LNCaP clone FGC (cell line): ENCODE measurements at regions not wholly inside any gene's neighbourhood (a gene's known extent, or its start where the extent isn't known, plus 50 kb on each side); places are given as distances from the start of the nearest gene placed in this dataset.

ENCODE experiments used
- DNase-seq: peaks from one replicate; pipeline ENCODE4 v3.0.0-alpha.2; 2011; ENCODE audit warnings: low read depth
- H3K4me3 ChIP-seq: 2 replicates; pipeline ENCODE4 v1.5.1; 2011; ENCODE audit warnings: mild to moderate bottlenecking, low read depth, low read length, control low read depth
- CTCF ChIP-seq: IDR thresholded peaks from 2 replicates; pipeline ENCODE4 v1.5.1; 2012; ENCODE audit warnings: mild to moderate bottlenecking; ENCODE audit not compliant: control insufficient read depth, insufficient read depth; ENCODE audit errors: extremely low read depth

- no peak overlapping the region for H3K4me3 ChIP-seq
- DNase-seq, result no peak
- TF ChIP-seq CTCF, result no peak
Observed at GRCh38 chr4:19531906-19532848, 719.5 kb upstream of the SLIT2 start.

GRCh38 chr4:19523964-19524363 lies 727.7 kb upstream of the SLIT2 start:
- TF ChIP-seq CTCF, result no peak
- no peak for DNase-seq

GRCh38 chr4:19522966-19523365 lies 728.7 kb upstream of the SLIT2 start:
- no peak for TF ChIP-seq CTCF
- H3K4me3 ChIP-seq, result no peak overlapping the region
- no peak for DNase-seq

More at GRCh38 chr4:19523964-19524363, 727.7 kb upstream of the SLIT2 start:
- no peak overlapping the region for H3K4me3 ChIP-seq

- DNase-seq, result no peak
- TF ChIP-seq CTCF, result no peak
- H3K4me3 ChIP-seq, result no peak overlapping the region
Observed at GRCh38 chr4:19520939-19521520, 730.7 kb upstream of the SLIT2 start.

- no peak for DNase-seq
- TF ChIP-seq CTCF, result no peak
- no peak overlapping the region for H3K4me3 ChIP-seq
Observed at GRCh38 chr4:19514276-19515070, 737.2 kb upstream of the SLIT2 start.

- no peak for TF ChIP-seq CTCF
- H3K4me3 ChIP-seq, result no peak overlapping the region
- DNase-seq, result no peak
Observed at GRCh38 chr4:19512086-19512485, 739.6 kb upstream of the SLIT2 start.
